Chondrocyte (in vitro differentiated cells): ENCODE measurements at regions not wholly inside any gene's neighbourhood (a gene's known extent, or its start where the extent isn't known, plus 50 kb on each side); places are given as distances from the start of the nearest gene placed in this dataset.

Source experiments
- DNase-seq: peaks from one replicate; pipeline ENCODE4 v3.0.0; 2021; ENCODE audit warnings: mixed read lengths, low spot score
- H3K27ac Mint-ChIP-seq: one replicate; pipeline ENCODE4 v1.8.0; 2021; ENCODE audit warnings: mild to moderate bottlenecking, moderate library complexity, mixed read lengths; ENCODE audit not compliant: unreplicated experiment
- H3K27me3 Mint-ChIP-seq: 2 replicates; pipeline ENCODE4 v1.8.0; 2021; ENCODE audit warnings: low read depth, mixed read lengths
- H3K36me3 Mint-ChIP-seq: 2 replicates; pipeline ENCODE4 v1.8.0; 2021; ENCODE audit warnings: low read depth, mixed read lengths
- H3K4me1 Mint-ChIP-seq: 2 replicates; pipeline ENCODE4 v1.8.0; 2021; ENCODE audit warnings: low read depth, mild to moderate bottlenecking, mixed read lengths
- H3K4me3 Mint-ChIP-seq: one replicate; pipeline ENCODE4 v1.8.0; 2021; ENCODE audit warnings: mild to moderate bottlenecking, moderate library complexity, mixed read lengths; ENCODE audit not compliant: unreplicated experiment
- H3K9me3 Mint-ChIP-seq: 2 replicates; pipeline ENCODE4 v1.8.0; 2021; ENCODE audit warnings: low read depth, mixed read lengths
- CTCF ChIP-seq: fragments of 200-600 bp; sonication (generic); IDR thresholded peaks from 2 replicates; pipeline ENCODE4 v1.5.0; 2021; ENCODE audit warnings: antibody characterized with exemption, mild to moderate bottlenecking, moderate library complexity

GRCh38 chr5:71904852-71905251, 185.8 kb downstream of the CARTPT start:
- peaks cover 3% of the 10 kb centered on the region for H3K27me3 Mint-ChIP-seq
- no peak overlapping the region for H3K27ac Mint-ChIP-seq
- no peak for DNase-seq
- no peaks in the 10 kb centered on the region for H3K36me3 Mint-ChIP-seq
- peaks cover 18% of the 10 kb centered on the region for H3K4me1 Mint-ChIP-seq
- no peak overlapping the region for H3K4me3 Mint-ChIP-seq
- H3K9me3 Mint-ChIP-seq: peaks cover 5% of the 10 kb centered on the region
- no peak for TF ChIP-seq CTCF

GRCh38 chr5:71905834-71906711, 187.0 kb downstream of the CARTPT start:
- H3K9me3 Mint-ChIP-seq: peaks cover 5% of the 10 kb centered on the region
- H3K36me3 Mint-ChIP-seq: no peaks in the 10 kb centered on the region
- no peak for TF ChIP-seq CTCF
- peaks cover 18% of the 10 kb centered on the region for H3K4me1 Mint-ChIP-seq
- no peak overlapping the region for H3K27ac Mint-ChIP-seq
- DNase-seq: no peak
- H3K27me3 Mint-ChIP-seq: peaks cover 3% of the 10 kb centered on the region
- no peak overlapping the region for H3K4me3 Mint-ChIP-seq

- Mint-ChIP-seq H3K27ac (peak overlapping the region; percentile 34), H3K36me3 (no peaks in the 10 kb centered on the region), H3K9me3 (peaks cover 8% of the 10 kb centered on the region), H3K4me3 (no peak overlapping the region), H3K4me1 (peaks cover 18% of the 10 kb centered on the region), H3K27me3 (peaks cover 3% of the 10 kb centered on the region)
- no peak for DNase-seq
- TF ChIP-seq CTCF: no peak
These were observed 188.0 kb downstream of the CARTPT start for GRCh38 chr5:71907001-71907588.

GRCh38 chr5:71907608-71908145, 188.6 kb downstream of the CARTPT start:
- TF ChIP-seq CTCF: no peak
- Mint-ChIP-seq H3K27ac (peak overlapping the region; percentile 11), H3K9me3 (peaks cover 12% of the 10 kb centered on the region), H3K27me3 (no peaks in the 10 kb centered on the region), H3K4me3 (no peak overlapping the region), H3K4me1 (peaks cover 18% of the 10 kb centered on the region), H3K36me3 (no peaks in the 10 kb centered on the region)
- DNase-seq: no peak

GRCh38 chr5:71910741-71911140, 191.7 kb downstream of the CARTPT start:
- no peak overlapping the region for H3K27ac Mint-ChIP-seq
- no peak for DNase-seq
- no peak overlapping the region for H3K4me3 Mint-ChIP-seq
- H3K9me3 Mint-ChIP-seq: peaks cover 8% of the 10 kb centered on the region
- no peaks in the 10 kb centered on the region for H3K27me3 Mint-ChIP-seq
- peaks cover 24% of the 10 kb centered on the region for H3K4me1 Mint-ChIP-seq
- no peaks in the 10 kb centered on the region for H3K36me3 Mint-ChIP-seq
- TF ChIP-seq CTCF: no peak
